ENCODE measurements at regions not wholly inside any gene's neighbourhood (a gene's known extent, or its start where the extent isn't known, plus 50 kb on each side); places are given as distances from the start of the nearest gene placed in this dataset.

GRCh38 chr1:58030456-58030855 lies 516.1 kb downstream of the OMA1 start:
- TF ChIP-seq CTCF (IDR thresholded peaks at IDR 0.05) (no peak), POLR2A (IDR thresholded peaks at IDR 0.05) (no peak)
